HepG2 (cell line): ENCODE measurements at regions not wholly inside any gene's neighbourhood (a gene's known extent, or its start where the extent isn't known, plus 50 kb on each side); places are given as distances from the start of the nearest gene placed in this dataset.
A peak's percentile ranks its signal among the peaks of the same experiment; 100 is the strongest.

Experiments
- ASH2L ChIP-seq: fragments of 300-600, 200-600 bp; sonication (generic); IDR thresholded peaks from 2 replicates; pipeline ENCODE4 v1.7.0; 2017; ENCODE audit warnings: low read depth, mild to moderate bottlenecking, moderate library complexity, mixed read lengths, low read length; ENCODE audit not compliant: insufficient read length
- CC2D1A ChIP-seq: sonication (generic); formaldehyde crosslinking; IDR thresholded peaks from 2 replicates; pipeline ENCODE4 v1.8.1; 2023; ENCODE audit warnings: mild to moderate bottlenecking, missing genetic modification reagents
- EP300 ChIP-seq, 3 experiments: sonication (generic) in 1 of 3; formaldehyde crosslinking in 1 of 3; IDR thresholded peaks; 2 replicates each; pipeline versions ENCODE4 v1.5.1 to v1.6.1; 2011 to 2020; ENCODE audit warnings: low read depth in 2 of 3, low read length in 2 of 3, borderline replicate concordance in 1 of 3, improper control_type of control experiment in 1 of 3, mild to moderate bottlenecking in 1 of 3, missing genetic modification reagents in 1 of 3, moderate library complexity in 1 of 3
- EZH2 ChIP-seq: conservative IDR thresholded peaks from 2 replicates; pipeline ENCODE4 v1.6.1; 2012; ENCODE audit warnings: mild to moderate bottlenecking, low read depth, low read length, moderate library complexity
- FOSL1 ChIP-seq: sonication (generic); formaldehyde crosslinking; IDR thresholded peaks from 2 replicates; pipeline ENCODE4 v1.9.0; 2021; ENCODE audit warnings: missing genetic modification reagents, borderline replicate concordance
- GABPB1 ChIP-seq: IDR thresholded peaks from 2 replicates; pipeline ENCODE4 v1.6.1; 2016; ENCODE audit warnings: mild to moderate bottlenecking, missing genetic modification reagents, moderate library complexity, missing compliant biosample characterization
- HIVEP1 ChIP-seq: sonication (generic); formaldehyde crosslinking; IDR thresholded peaks from 2 replicates; pipeline ENCODE4 v1.4.0; 2020; ENCODE audit warnings: mild to moderate bottlenecking, missing genetic modification reagents
- HOXA9 ChIP-seq: sonication (generic); formaldehyde crosslinking; IDR thresholded peaks from 2 replicates; pipeline ENCODE4 v1.8.1; 2022; ENCODE audit warnings: missing genetic modification reagents, mild to moderate bottlenecking, moderate library complexity, borderline replicate concordance
- KLF12 ChIP-seq: sonication (generic); formaldehyde crosslinking; IDR thresholded peaks from 2 replicates; pipeline ENCODE4 v1.4.0; 2020; ENCODE audit warnings: missing genetic modification reagents, borderline replicate concordance
- MIXL1 ChIP-seq: IDR thresholded peaks from 2 replicates; pipeline ENCODE4 v1.6.1; 2016
- SIX4 ChIP-seq: sonication (generic); formaldehyde crosslinking; IDR thresholded peaks from 2 replicates; pipeline ENCODE4 v1.4.0; 2020; ENCODE audit warnings: missing genetic modification reagents
- ZBTB3 ChIP-seq: sonication (generic); formaldehyde crosslinking; IDR thresholded peaks from 2 replicates; pipeline ENCODE4 v1.4.0; 2020; ENCODE audit warnings: low read depth, mild to moderate bottlenecking, moderate library complexity, missing genetic modification reagents, borderline replicate concordance
- ZNF143 ChIP-seq: sonication (generic); formaldehyde crosslinking; IDR thresholded peaks from 2 replicates; pipeline ENCODE4 v1.4.0; 2020; ENCODE audit warnings: missing genetic modification reagents
- ZNF20 ChIP-seq: sonication (generic); formaldehyde crosslinking; IDR thresholded peaks from 2 replicates; pipeline ENCODE4 v1.4.0; 2020; ENCODE audit warnings: mild to moderate bottlenecking, moderate library complexity, missing genetic modification reagents
- ZNF367 ChIP-seq: sonication (generic); formaldehyde crosslinking; IDR thresholded peaks from 2 replicates; pipeline ENCODE4 v1.4.0; 2020; ENCODE audit warnings: missing genetic modification reagents, borderline replicate concordance
- ZNF556 ChIP-seq: sonication (generic); formaldehyde crosslinking; IDR thresholded peaks from 2 replicates; pipeline ENCODE4 v1.4.0; 2020; ENCODE audit warnings: mild to moderate bottlenecking, missing genetic modification reagents, borderline replicate concordance
- ZNF598 ChIP-seq: sonication (generic); formaldehyde crosslinking; IDR thresholded peaks from 2 replicates; pipeline ENCODE4 v1.5.1; 2020; ENCODE audit warnings: mild to moderate bottlenecking, missing genetic modification reagents, borderline replicate concordance
- ZNF607 ChIP-seq: sonication (generic); formaldehyde crosslinking; IDR thresholded peaks from 2 replicates; pipeline ENCODE4 v1.5.1; 2020; ENCODE audit warnings: missing genetic modification reagents, mild to moderate bottlenecking, borderline replicate concordance
- ZNF674 ChIP-seq: sonication (generic); formaldehyde crosslinking; IDR thresholded peaks from 2 replicates; pipeline ENCODE4 v1.5.0; 2020; ENCODE audit warnings: low read depth, mild to moderate bottlenecking, missing genetic modification reagents
- TF ChIP-seq, protein P1 (sequence below): IDR thresholded peaks from 2 replicates; pipeline ENCODE4 v1.4.0; 2020; ENCODE audit warnings: mild to moderate bottlenecking, missing genetic modification reagents
- TF ChIP-seq, protein P2 (sequence below): sonication (generic); formaldehyde crosslinking; IDR thresholded peaks from 2 replicates; pipeline ENCODE4 v1.8.0; 2022; ENCODE audit warnings: low read depth, missing genetic modification reagents
- TF ChIP-seq, protein P3 (sequence below): sonication (generic); formaldehyde crosslinking; IDR thresholded peaks from 2 replicates; pipeline ENCODE4 v1.4.0; 2020; ENCODE audit warnings: low read depth, mild to moderate bottlenecking, missing genetic modification reagents

DNA sequence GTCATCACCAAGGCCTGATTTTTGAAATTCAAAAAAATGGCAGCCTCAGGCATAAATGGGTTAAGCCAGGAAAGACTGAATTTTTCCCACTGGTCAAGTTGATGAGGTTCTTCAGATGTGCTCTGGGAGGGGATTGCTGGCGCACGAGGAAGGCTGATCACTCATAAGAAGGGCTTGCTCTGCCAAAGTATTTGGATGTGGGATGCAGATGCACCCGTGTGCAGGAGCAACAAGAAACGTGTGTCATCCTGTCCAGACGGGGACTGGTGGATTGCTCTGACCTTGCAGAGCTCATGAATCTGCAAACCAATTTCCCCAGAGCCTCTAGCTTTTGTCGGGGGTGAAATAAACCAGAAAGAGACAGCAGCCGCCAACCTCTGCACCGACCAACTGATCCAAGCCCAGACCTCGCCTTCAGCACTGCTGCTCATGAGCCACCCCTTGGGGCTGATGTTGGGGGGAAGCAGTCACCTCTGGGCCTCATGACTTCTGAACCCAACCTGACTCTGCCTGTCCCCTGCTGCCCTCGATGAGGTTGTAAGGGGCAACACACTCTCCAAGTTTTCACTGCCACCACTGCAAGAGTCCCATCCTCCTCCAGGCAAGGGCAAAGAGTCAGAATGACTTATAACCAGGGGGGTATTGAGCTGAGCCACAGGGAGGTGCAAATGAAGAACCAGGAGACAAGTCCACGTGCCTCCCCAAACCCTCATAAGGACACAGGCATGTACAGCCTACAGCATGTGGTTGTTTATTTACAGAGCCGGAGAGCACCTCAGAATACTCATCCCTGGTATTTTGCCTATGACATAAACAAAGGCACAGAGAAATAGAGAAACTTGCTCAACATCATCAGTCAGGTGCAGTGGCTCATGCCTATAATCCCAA lies 452.0 kb downstream of the SOX9 start (continued):
- no peak for TF ChIP-seq ZNF20
- TF ChIP-seq, protein P1, sequence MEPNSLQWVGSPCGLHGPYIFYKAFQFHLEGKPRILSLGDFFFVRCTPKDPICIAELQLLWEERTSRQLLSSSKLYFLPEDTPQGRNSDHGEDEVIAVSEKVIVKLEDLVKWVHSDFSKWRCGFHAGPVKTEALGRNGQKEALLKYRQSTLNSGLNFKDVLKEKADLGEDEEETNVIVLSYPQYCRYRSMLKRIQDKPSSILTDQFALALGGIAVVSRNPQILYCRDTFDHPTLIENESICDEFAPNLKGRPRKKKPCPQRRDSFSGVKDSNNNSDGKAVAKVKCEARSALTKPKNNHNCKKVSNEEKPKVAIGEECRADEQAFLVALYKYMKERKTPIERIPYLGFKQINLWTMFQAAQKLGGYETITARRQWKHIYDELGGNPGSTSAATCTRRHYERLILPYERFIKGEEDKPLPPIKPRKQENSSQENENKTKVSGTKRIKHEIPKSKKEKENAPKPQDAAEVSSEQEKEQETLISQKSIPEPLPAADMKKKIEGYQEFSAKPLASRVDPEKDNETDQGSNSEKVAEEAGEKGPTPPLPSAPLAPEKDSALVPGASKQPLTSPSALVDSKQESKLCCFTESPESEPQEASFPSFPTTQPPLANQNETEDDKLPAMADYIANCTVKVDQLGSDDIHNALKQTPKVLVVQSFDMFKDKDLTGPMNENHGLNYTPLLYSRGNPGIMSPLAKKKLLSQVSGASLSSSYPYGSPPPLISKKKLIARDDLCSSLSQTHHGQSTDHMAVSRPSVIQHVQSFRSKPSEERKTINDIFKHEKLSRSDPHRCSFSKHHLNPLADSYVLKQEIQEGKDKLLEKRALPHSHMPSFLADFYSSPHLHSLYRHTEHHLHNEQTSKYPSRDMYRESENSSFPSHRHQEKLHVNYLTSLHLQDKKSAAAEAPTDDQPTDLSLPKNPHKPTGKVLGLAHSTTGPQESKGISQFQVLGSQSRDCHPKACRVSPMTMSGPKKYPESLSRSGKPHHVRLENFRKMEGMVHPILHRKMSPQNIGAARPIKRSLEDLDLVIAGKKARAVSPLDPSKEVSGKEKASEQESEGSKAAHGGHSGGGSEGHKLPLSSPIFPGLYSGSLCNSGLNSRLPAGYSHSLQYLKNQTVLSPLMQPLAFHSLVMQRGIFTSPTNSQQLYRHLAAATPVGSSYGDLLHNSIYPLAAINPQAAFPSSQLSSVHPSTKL = peak; percentile 48; the same call in 1 of the 2 replicates
- TF ChIP-seq HIVEP1 (CRISPR knock-in tag) = 0 out of 2 replicates have a peak, but pooled peaks have one; percentile 24
- TF ChIP-seq ZNF143 = no peak
- TF ChIP-seq ZBTB3 (CRISPR knock-in tag) = no peak
- TF ChIP-seq SIX4 (CRISPR knock-in tag) = no peak
- no peak for TF ChIP-seq CC2D1A
- peak in 1 of 2 experiments; percentile 18; a peak in 1 of 4 replicates for TF ChIP-seq EP300 (IDR thresholded peaks at IDR 0.05; ENCODE audit: low read depth in 2 of 2, low read length in 2 of 2)
- no peak for TF ChIP-seq EP300 (CRISPR knock-in tag; IDR thresholded peaks at IDR 0.05; ENCODE audit: borderline replicate concordance)
- TF ChIP-seq EZH2 = no peak
- TF ChIP-seq ZNF607 (CRISPR knock-in tag) = no peak
- no peak for TF ChIP-seq HOXA9 (CRISPR knock-in tag)
- TF ChIP-seq ZNF674 = no peak
- no peak for TF ChIP-seq KLF12 (CRISPR knock-in tag)
- no peak for TF ChIP-seq ZNF556 (CRISPR knock-in tag)
- TF ChIP-seq FOSL1 = no peak
- TF ChIP-seq MIXL1 (CRISPR knock-in tag) = no peak
- TF ChIP-seq ZNF367 (CRISPR knock-in tag) = no peak
- no peak for TF ChIP-seq ZNF598 (CRISPR knock-in tag)
- TF ChIP-seq, protein P2, sequence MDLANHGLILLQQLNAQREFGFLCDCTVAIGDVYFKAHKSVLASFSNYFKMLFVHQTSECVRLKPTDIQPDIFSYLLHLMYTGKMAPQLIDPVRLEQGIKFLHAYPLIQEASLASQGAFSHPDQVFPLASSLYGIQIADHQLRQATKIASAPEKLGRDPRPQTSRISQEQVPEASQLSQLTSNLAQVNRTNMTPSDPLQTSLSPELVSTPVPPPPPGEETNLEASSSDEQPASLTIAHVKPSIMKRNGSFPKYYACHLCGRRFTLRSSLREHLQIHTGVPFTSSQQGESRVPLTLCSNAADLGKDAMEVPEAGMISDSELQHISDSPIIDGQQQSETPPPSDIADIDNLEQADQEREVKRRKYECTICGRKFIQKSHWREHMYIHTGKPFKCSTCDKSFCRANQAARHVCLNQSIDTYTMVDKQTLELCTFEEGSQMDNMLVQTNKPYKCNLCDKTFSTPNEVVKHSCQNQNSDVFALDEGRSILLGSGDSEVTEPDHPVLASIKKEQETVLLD = 0 out of 2 replicates have a peak, but pooled peaks have one; percentile 10
- TF ChIP-seq, protein P3, sequence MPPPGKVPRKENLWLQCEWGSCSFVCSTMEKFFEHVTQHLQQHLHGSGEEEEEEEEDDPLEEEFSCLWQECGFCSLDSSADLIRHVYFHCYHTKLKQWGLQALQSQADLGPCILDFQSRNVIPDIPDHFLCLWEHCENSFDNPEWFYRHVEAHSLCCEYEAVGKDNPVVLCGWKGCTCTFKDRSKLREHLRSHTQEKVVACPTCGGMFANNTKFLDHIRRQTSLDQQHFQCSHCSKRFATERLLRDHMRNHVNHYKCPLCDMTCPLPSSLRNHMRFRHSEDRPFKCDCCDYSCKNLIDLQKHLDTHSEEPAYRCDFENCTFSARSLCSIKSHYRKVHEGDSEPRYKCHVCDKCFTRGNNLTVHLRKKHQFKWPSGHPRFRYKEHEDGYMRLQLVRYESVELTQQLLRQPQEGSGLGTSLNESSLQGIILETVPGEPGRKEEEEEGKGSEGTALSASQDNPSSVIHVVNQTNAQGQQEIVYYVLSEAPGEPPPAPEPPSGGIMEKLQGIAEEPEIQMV (CRISPR knock-in tag) = no peak
- TF ChIP-seq GABPB1 = no peak
- TF ChIP-seq ASH2L = peak; percentile 12
